ENCODE measurements at regions not wholly inside any gene's neighbourhood (a gene's known extent, or its start where the extent isn't known, plus 50 kb on each side); places are given as distances from the start of the nearest gene placed in this dataset.

- H3K27me3 ChIP-seq (ENCODE audit: control insufficient read depth, insufficient read depth, low read length), result no peaks in the 10 kb centered on the region
- H3K27ac ChIP-seq (ENCODE audit: low read length), result no peak overlapping the region
- DNase-seq (ENCODE audit: low read depth, low spot score), result no peak
- H3K4me3 ChIP-seq (ENCODE audit: low read length), result no peak overlapping the region
- no CpG with 5 or more reads among the region's 3 CpGs for WGBS (ENCODE audit: insufficient coverage, insufficient read length)
- H3K9me3 ChIP-seq (ENCODE audit: control insufficient read depth, insufficient read depth, low read length), result no peaks in the 10 kb centered on the region
- H3K4me1 ChIP-seq (ENCODE audit: control insufficient read depth, insufficient read depth, low read length), result no peaks in the 10 kb centered on the region
- no peaks in the 10 kb centered on the region for H3K36me3 ChIP-seq (ENCODE audit: control insufficient read depth, insufficient read depth, low read length)
Measured at GRCh38 chr10:4710858-4711257, 115.1 kb upstream of the AKR1E2 start.

GRCh38 chr10:4708123-4708759 lies 117.8 kb upstream of the AKR1E2 start:
- WGBS (ENCODE audit: insufficient coverage, insufficient read length), result no CpG with 5 or more reads among the region's 6 CpGs
- H3K9me3 ChIP-seq (ENCODE audit: control insufficient read depth, insufficient read depth, low read length), result no peaks in the 10 kb centered on the region
- peak; percentile 50 for DNase-seq (ENCODE audit: low read depth, low spot score)

GRCh38 chr10:4707221-4707620 lies 118.8 kb upstream of the AKR1E2 start:
- Histone ChIP-seq H3K36me3 (ENCODE audit: control insufficient read depth, insufficient read depth, low read length) (no peaks in the 10 kb centered on the region), H3K27ac (ENCODE audit: low read length) (no peak overlapping the region), H3K4me3 (ENCODE audit: low read length) (no peak overlapping the region), H3K9me3 (ENCODE audit: control insufficient read depth, insufficient read depth, low read length) (no peaks in the 10 kb centered on the region), H3K27me3 (ENCODE audit: control insufficient read depth, insufficient read depth, low read length) (no peaks in the 10 kb centered on the region), H3K4me1 (ENCODE audit: control insufficient read depth, insufficient read depth, low read length) (no peaks in the 10 kb centered on the region)
- no peak for DNase-seq (ENCODE audit: low read depth, low spot score)
- no CpG with 5 or more reads among the region's 2 CpGs for WGBS (ENCODE audit: insufficient coverage, insufficient read length)

More at GRCh38 chr10:4708123-4708759, 117.8 kb upstream of the AKR1E2 start:
- Histone ChIP-seq H3K4me1 (ENCODE audit: control insufficient read depth, insufficient read depth, low read length) (no peaks in the 10 kb centered on the region), H3K4me3 (ENCODE audit: low read length) (no peak overlapping the region), H3K36me3 (ENCODE audit: control insufficient read depth, insufficient read depth, low read length) (no peaks in the 10 kb centered on the region), H3K27ac (ENCODE audit: low read length) (no peak overlapping the region), H3K27me3 (ENCODE audit: control insufficient read depth, insufficient read depth, low read length) (no peaks in the 10 kb centered on the region)

GRCh38 chr10:4704034-4704545 lies 121.9 kb upstream of the AKR1E2 start:
- Histone ChIP-seq H3K4me1 (ENCODE audit: control insufficient read depth, insufficient read depth, low read length) (no peaks in the 10 kb centered on the region), H3K9me3 (ENCODE audit: control insufficient read depth, insufficient read depth, low read length) (no peaks in the 10 kb centered on the region), H3K27me3 (ENCODE audit: control insufficient read depth, insufficient read depth, low read length) (no peaks in the 10 kb centered on the region), H3K4me3 (ENCODE audit: low read length) (no peak overlapping the region), H3K36me3 (ENCODE audit: control insufficient read depth, insufficient read depth, low read length) (no peaks in the 10 kb centered on the region), H3K27ac (ENCODE audit: low read length) (no peak overlapping the region)
- WGBS (ENCODE audit: insufficient coverage, insufficient read length), result no CpG with 5 or more reads among the region's 2 CpGs
- DNase-seq (ENCODE audit: low read depth, low spot score), result no peak

- Histone ChIP-seq H3K36me3 (ENCODE audit: control insufficient read depth, insufficient read depth, low read length) (no peaks in the 10 kb centered on the region), H3K9me3 (ENCODE audit: control insufficient read depth, insufficient read depth, low read length) (no peaks in the 10 kb centered on the region), H3K4me3 (ENCODE audit: low read length) (no peak overlapping the region), H3K27ac (ENCODE audit: low read length) (no peak overlapping the region), H3K27me3 (ENCODE audit: control insufficient read depth, insufficient read depth, low read length) (no peaks in the 10 kb centered on the region), H3K4me1 (ENCODE audit: control insufficient read depth, insufficient read depth, low read length) (no peaks in the 10 kb centered on the region)
- WGBS (ENCODE audit: insufficient coverage, insufficient read length), result no CpG with 5 or more reads among the region's 4 CpGs
- no peak for DNase-seq (ENCODE audit: low read depth, low spot score)
Measured at GRCh38 chr10:4701016-4701415, 125.0 kb upstream of the AKR1E2 start.

GRCh38 chr10:4699950-4700730 lies 125.9 kb upstream of the AKR1E2 start:
- no CpG with 5 or more reads among the region's 3 CpGs for WGBS (ENCODE audit: insufficient coverage, insufficient read length)
- H3K27me3 ChIP-seq (ENCODE audit: control insufficient read depth, insufficient read depth, low read length), result no peaks in the 10 kb centered on the region

GRCh38 chr10:4698075-4698474 lies 127.9 kb upstream of the AKR1E2 start:
- no CpG with 5 or more reads among the region's 1 CpG for WGBS (ENCODE audit: insufficient coverage, insufficient read length)
- DNase-seq (ENCODE audit: low read depth, low spot score), result no peak
- no peaks in the 10 kb centered on the region for H3K27me3 ChIP-seq (ENCODE audit: control insufficient read depth, insufficient read depth, low read length)
- no peak overlapping the region for H3K4me3 ChIP-seq (ENCODE audit: low read length)
- no peaks in the 10 kb centered on the region for H3K4me1 ChIP-seq (ENCODE audit: control insufficient read depth, insufficient read depth, low read length)
- no peaks in the 10 kb centered on the region for H3K36me3 ChIP-seq (ENCODE audit: control insufficient read depth, insufficient read depth, low read length)
- H3K9me3 ChIP-seq (ENCODE audit: control insufficient read depth, insufficient read depth, low read length), result no peaks in the 10 kb centered on the region
- H3K27ac ChIP-seq (ENCODE audit: low read length), result no peak overlapping the region

More at GRCh38 chr10:4699950-4700730, 125.9 kb upstream of the AKR1E2 start:
- Histone ChIP-seq H3K36me3 (ENCODE audit: control insufficient read depth, insufficient read depth, low read length) (no peaks in the 10 kb centered on the region), H3K27ac (ENCODE audit: low read length) (no peak overlapping the region), H3K4me1 (ENCODE audit: control insufficient read depth, insufficient read depth, low read length) (no peaks in the 10 kb centered on the region), H3K9me3 (ENCODE audit: control insufficient read depth, insufficient read depth, low read length) (no peaks in the 10 kb centered on the region), H3K4me3 (ENCODE audit: low read length) (no peak overlapping the region)
- no peak for DNase-seq (ENCODE audit: low read depth, low spot score)

GRCh38 chr10:4696186-4696585 lies 129.8 kb upstream of the AKR1E2 start:
- Histone ChIP-seq H3K27ac (ENCODE audit: low read length) (no peak overlapping the region), H3K27me3 (ENCODE audit: control insufficient read depth, insufficient read depth, low read length) (no peaks in the 10 kb centered on the region), H3K4me1 (ENCODE audit: control insufficient read depth, insufficient read depth, low read length) (no peaks in the 10 kb centered on the region), H3K36me3 (ENCODE audit: control insufficient read depth, insufficient read depth, low read length) (no peaks in the 10 kb centered on the region), H3K9me3 (ENCODE audit: control insufficient read depth, insufficient read depth, low read length) (no peaks in the 10 kb centered on the region), H3K4me3 (ENCODE audit: low read length) (no peak overlapping the region)
- WGBS (ENCODE audit: insufficient coverage, insufficient read length), result no CpG with 5 or more reads among the region's 3 CpGs
- no peak for DNase-seq (ENCODE audit: low read depth, low spot score)

GRCh38 chr10:4693967-4694366 lies 132.0 kb upstream of the AKR1E2 start:
- H3K27ac ChIP-seq (ENCODE audit: low read length), result no peak overlapping the region
- no peaks in the 10 kb centered on the region for H3K36me3 ChIP-seq (ENCODE audit: control insufficient read depth, insufficient read depth, low read length)
- H3K4me1 ChIP-seq (ENCODE audit: control insufficient read depth, insufficient read depth, low read length), result no peaks in the 10 kb centered on the region
- H3K27me3 ChIP-seq (ENCODE audit: control insufficient read depth, insufficient read depth, low read length), result no peaks in the 10 kb centered on the region
- WGBS (ENCODE audit: insufficient coverage, insufficient read length), result no CpG with 5 or more reads among the region's 4 CpGs
- no peaks in the 10 kb centered on the region for H3K9me3 ChIP-seq (ENCODE audit: control insufficient read depth, insufficient read depth, low read length)
- DNase-seq (ENCODE audit: low read depth, low spot score), result no peak
- H3K4me3 ChIP-seq (ENCODE audit: low read length), result no peak overlapping the region

- no peaks in the 10 kb centered on the region for H3K27me3 ChIP-seq (ENCODE audit: control insufficient read depth, insufficient read depth, low read length)
- no CpG with 5 or more reads among the region's 2 CpGs for WGBS (ENCODE audit: insufficient coverage, insufficient read length)
- H3K4me3 ChIP-seq (ENCODE audit: low read length), result no peak overlapping the region
- no peaks in the 10 kb centered on the region for H3K4me1 ChIP-seq (ENCODE audit: control insufficient read depth, insufficient read depth, low read length)
- no peaks in the 10 kb centered on the region for H3K36me3 ChIP-seq (ENCODE audit: control insufficient read depth, insufficient read depth, low read length)
- no peaks in the 10 kb centered on the region for H3K9me3 ChIP-seq (ENCODE audit: control insufficient read depth, insufficient read depth, low read length)
- H3K27ac ChIP-seq (ENCODE audit: low read length), result no peak overlapping the region
- no peak for DNase-seq (ENCODE audit: low read depth, low spot score)
Measured at GRCh38 chr10:4692206-4692605, 133.8 kb upstream of the AKR1E2 start.
